Smooth muscle cell (in vitro differentiated cells): ENCODE measurements at regions not wholly inside any gene's neighbourhood (a gene's known extent, or its start where the extent isn't known, plus 50 kb on each side); places are given as distances from the start of the nearest gene placed in this dataset.

Experiments used
- DNase-seq: peaks from one replicate; lab custom pipeline; 2025; ENCODE audit not compliant: unreplicated experiment; lab: John Stamatoyannopoulos, UW
- H2AFZ ChIP-seq: fragments of 200-600 bp; sonication (generic); 2 replicates; pipeline ENCODE4 v1.6.0; 2016; ENCODE audit warnings: antibody characterized with exemption, low read depth, mild to moderate bottlenecking
- H3F3A ChIP-seq: fragments of 200-600 bp; sonication (generic); 2 replicates; pipeline ENCODE4 v1.6.0; 2017; ENCODE audit warnings: antibody characterized with exemption, low read depth
- H3K27ac ChIP-seq: fragments of 200-600 bp; sonication (generic); 2 replicates; pipeline ENCODE4 v1.5.1; 2016; ENCODE audit warnings: low read depth, mild to moderate bottlenecking
- H3K27me3 ChIP-seq: fragments of 200-600 bp; sonication (generic); 2 replicates; pipeline ENCODE4 v1.6.1; 2016; ENCODE audit warnings: low read depth, mild to moderate bottlenecking
- H3K36me3 ChIP-seq: fragments of 200-600 bp; sonication (generic); 2 replicates; pipeline ENCODE4 v1.5.1; 2016; ENCODE audit warnings: low read depth
- H3K4me1 ChIP-seq: fragments of 200-600 bp; sonication (generic); 2 replicates; pipeline ENCODE4 v1.5.1; 2016; ENCODE audit warnings: low read depth
- H3K4me2 ChIP-seq: fragments of 200-600 bp; sonication (generic); 2 replicates; pipeline ENCODE4 v1.6.0; 2016; ENCODE audit warnings: mild to moderate bottlenecking
- H3K4me3 ChIP-seq: fragments of 200-600 bp; sonication (generic); 2 replicates; pipeline ENCODE4 v1.5.1; 2016; ENCODE audit warnings: mild to moderate bottlenecking
- H3K79me2 ChIP-seq: fragments of 200-600 bp; sonication (generic); 2 replicates; pipeline ENCODE4 v1.6.0; 2016; ENCODE audit warnings: low read depth, mild to moderate bottlenecking
- H3K9ac ChIP-seq: fragments of 200-600 bp; sonication (generic); 2 replicates; pipeline ENCODE4 v1.6.0; 2016; ENCODE audit warnings: low read depth
- H3K9me3 ChIP-seq: fragments of 200-600 bp; sonication (generic); replicated peaks from 2 replicates; pipeline ENCODE4 v1.5.1; 2016; ENCODE audit warnings: low read depth
- H4K20me1 ChIP-seq: fragments of 200-600 bp; sonication (generic); 2 replicates; pipeline ENCODE4 v1.6.0; 2016; ENCODE audit warnings: low read depth
- CTCF ChIP-seq: fragments of 200-600 bp; sonication (generic); IDR thresholded peaks from 2 replicates; pipeline ENCODE4 v1.5.1; 2017; ENCODE audit warnings: borderline replicate concordance, mild to moderate bottlenecking, antibody characterized with exemption; ENCODE audit not compliant: insufficient read depth, poor library complexity, severe bottlenecking
- WGBS: methylation state at CpG from one replicate; pipeline ENCODE4 v1.1.7; 2016; ENCODE audit warnings: low lambda C conversion rate; 5-methylcytosine and 5-hydroxymethylcytosine counted together

DNA sequence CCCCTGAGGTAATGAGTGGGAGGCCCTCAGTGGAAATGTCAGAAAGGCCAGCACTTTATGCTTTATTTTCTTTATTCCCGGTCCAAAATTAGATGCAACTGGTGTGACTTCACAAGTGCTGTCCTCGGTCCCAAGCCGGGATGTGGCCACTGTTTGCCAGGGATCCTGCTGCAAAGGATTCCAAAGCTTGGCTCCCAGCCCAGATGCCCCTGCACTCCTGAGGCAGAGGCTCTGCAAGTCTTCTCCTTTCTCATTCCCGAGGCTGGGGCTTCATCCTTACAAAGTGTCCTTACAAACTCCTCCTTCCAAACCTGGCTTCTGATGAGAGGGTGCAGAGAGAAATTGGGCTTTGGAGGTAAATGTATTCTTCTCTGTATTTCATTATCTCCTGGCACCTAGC is 544.3 kb upstream of the DPP6 start:
- H3K4me2 ChIP-seq, result no peak overlapping the region
- no peaks in the 10 kb centered on the region for H3K27me3 ChIP-seq
- 91% methylated on average over 4 of the region's 4 CpGs for WGBS
- no peak for TF ChIP-seq CTCF
- no peaks in the 10 kb centered on the region for H3K4me1 ChIP-seq
- no peak overlapping the region for H3K27ac ChIP-seq
- no peak overlapping the region for H2AFZ ChIP-seq
- H3F3A ChIP-seq, result no peaks in the 10 kb centered on the region
- no peak for DNase-seq
- no peaks in the 10 kb centered on the region for H4K20me1 ChIP-seq
- H3K36me3 ChIP-seq, result no peaks in the 10 kb centered on the region
- no peak overlapping the region for H3K9ac ChIP-seq
- no peaks in the 10 kb centered on the region for H3K9me3 ChIP-seq
- H3K79me2 ChIP-seq, result no peaks in the 10 kb centered on the region
- H3K4me3 ChIP-seq, result no peak overlapping the region

- Histone ChIP-seq H4K20me1 (no peaks in the 10 kb centered on the region), H3K27ac (no peak overlapping the region), H3K9ac (no peak overlapping the region), H3K4me3 (no peak overlapping the region), H3K4me2 (no peak overlapping the region), H2AFZ (no peak overlapping the region), H3K4me1 (no peaks in the 10 kb centered on the region), H3K36me3 (no peaks in the 10 kb centered on the region), H3K9me3 (no peaks in the 10 kb centered on the region), H3K27me3 (no peaks in the 10 kb centered on the region), H3F3A (no peaks in the 10 kb centered on the region), H3K79me2 (no peaks in the 10 kb centered on the region)
- no peak for DNase-seq
- 56% methylated on average over 3 of the region's 3 CpGs for WGBS
- no peak for TF ChIP-seq CTCF
Measured at GRCh38 chr7:153509768-153510167, 542.4 kb upstream of the DPP6 start.

DNA sequence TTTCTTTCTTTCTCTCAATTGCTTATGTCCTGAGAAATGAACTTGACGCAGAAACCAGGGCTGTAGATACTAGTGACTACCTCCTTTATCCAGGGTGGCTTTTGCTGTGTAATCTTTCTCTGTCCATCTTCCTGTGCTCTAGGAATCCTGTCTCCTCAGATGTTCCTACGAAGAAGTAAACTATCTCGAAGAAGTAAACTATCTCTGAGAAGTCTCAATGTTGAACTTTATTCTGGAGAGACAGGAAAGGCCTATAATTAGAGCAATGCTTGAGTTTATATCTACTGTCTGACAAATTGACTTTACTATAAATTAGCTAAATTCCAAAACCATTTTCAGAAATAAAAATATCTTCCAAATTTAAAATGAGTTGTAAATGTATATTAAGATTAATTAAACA is 541.5 kb upstream of the DPP6 start:
- Histone ChIP-seq H3K27me3 (no peaks in the 10 kb centered on the region), H3K36me3 (no peaks in the 10 kb centered on the region), H2AFZ (no peak overlapping the region), H3K9me3 (no peaks in the 10 kb centered on the region), H3K4me3 (no peak overlapping the region), H4K20me1 (no peaks in the 10 kb centered on the region), H3K4me1 (no peaks in the 10 kb centered on the region), H3K27ac (no peak overlapping the region), H3K79me2 (no peaks in the 10 kb centered on the region), H3K4me2 (no peak overlapping the region), H3F3A (no peaks in the 10 kb centered on the region), H3K9ac (no peak overlapping the region)
- DNase-seq, result no peak
- WGBS, result 80% methylated on average over 3 of the region's 3 CpGs
- TF ChIP-seq CTCF, result no peak

GRCh38 chr7:153514032-153514431 is 538.2 kb upstream of the DPP6 start:
- no peak overlapping the region for H3K27ac ChIP-seq
- H3K9ac ChIP-seq, result no peak overlapping the region
- TF ChIP-seq CTCF, result no peak
- H3K4me2 ChIP-seq, result no peak overlapping the region
- H3K9me3 ChIP-seq, result no peaks in the 10 kb centered on the region
- no peak overlapping the region for H2AFZ ChIP-seq
- H3K4me3 ChIP-seq, result no peak overlapping the region
- no peaks in the 10 kb centered on the region for H3F3A ChIP-seq
- no peaks in the 10 kb centered on the region for H3K27me3 ChIP-seq
- H3K79me2 ChIP-seq, result no peaks in the 10 kb centered on the region
- WGBS, result 84% methylated on average over 5 of the region's 5 CpGs
- DNase-seq, result no peak
- no peaks in the 10 kb centered on the region for H3K4me1 ChIP-seq
- H3K36me3 ChIP-seq, result no peaks in the 10 kb centered on the region
- H4K20me1 ChIP-seq, result no peaks in the 10 kb centered on the region
